Caco-2 (cell line): ENCODE measurements at regions not wholly inside any gene's neighbourhood (a gene's known extent, or its start where the extent isn't known, plus 50 kb on each side); places are given as distances from the start of the nearest gene placed in this dataset.

Experiments used
- BruUV-seq: library from RNA; stranded (reverse); fragments of 400-500 nt; replicated peaks from 2 replicates; lab custom pipeline; 2021; lab: Mats Ljungman, UMichigan
- CTCF ChIA-PET: fragments of 300-600 bp; sonication (Branson Sonifier 250); formaldehyde crosslinking; loops from one replicate; lab custom pipeline; 2022; ENCODE audit warnings: antibody characterized with exemption; lab: Charles Lee
- POLR2A ChIA-PET: fragments of 300-600 bp; sonication (Branson Sonifier 250); formaldehyde crosslinking; loops from one replicate; lab custom pipeline; 2022; ENCODE audit warnings: antibody characterized with exemption; lab: Charles Lee
- DNase-seq, 2 experiments: peaks; one replicate each; pipeline versions ENCODE4 v3.0.0 to v3.0.0-alpha.2; 2020 to 2022
- H3K27me3 ChIP-seq: replicated peaks from 2 replicates; pipeline ENCODE4 v1.6.0; 2011; ENCODE audit warnings: low read length; ENCODE audit not compliant: control insufficient read depth, insufficient read depth
- H3K36me3 ChIP-seq: 2 replicates; pipeline ENCODE4 v1.5.1; 2011; ENCODE audit warnings: low read length; ENCODE audit not compliant: control insufficient read depth, insufficient read depth
- H3K4me1 ChIP-seq: fragments of 250-450 bp; sonication (Bioruptor Pico); 2 replicates; pipeline ENCODE4 v1.5.1; 2020; ENCODE audit warnings: mild to moderate bottlenecking
- H3K4me3 ChIP-seq: 2 replicates; pipeline ENCODE4 v1.5.1; 2011; ENCODE audit warnings: low read depth, mild to moderate bottlenecking, control low read depth, low read length
- H3K9me3 ChIP-seq: fragments of 250-450 bp; sonication (Bioruptor Pico); 2 replicates; pipeline ENCODE4 v1.5.1; 2020; ENCODE audit warnings: mild to moderate bottlenecking, moderate library complexity
- H3K27ac Mint-ChIP-seq: one replicate; pipeline ENCODE4 v1.8.0; 2022; ENCODE audit warnings: mixed read lengths; ENCODE audit not compliant: unreplicated experiment
- H3K27me3 Mint-ChIP-seq: one replicate; pipeline ENCODE4 v1.8.0; 2022; ENCODE audit warnings: mixed read lengths; ENCODE audit not compliant: insufficient read depth, unreplicated experiment
- H3K36me3 Mint-ChIP-seq: one replicate; pipeline ENCODE4 v1.8.0; 2022; ENCODE audit warnings: mild to moderate bottlenecking, mixed read lengths; ENCODE audit not compliant: insufficient read depth, unreplicated experiment
- H3K4me1 Mint-ChIP-seq: one replicate; pipeline ENCODE4 v1.8.0; 2022; ENCODE audit warnings: low read depth, mixed read lengths; ENCODE audit not compliant: unreplicated experiment
- H3K4me3 Mint-ChIP-seq: one replicate; pipeline ENCODE4 v1.8.0; 2022; ENCODE audit warnings: mild to moderate bottlenecking, moderate library complexity, mixed read lengths; ENCODE audit not compliant: unreplicated experiment
- H3K9me3 Mint-ChIP-seq: one replicate; pipeline ENCODE4 v1.8.0; 2022; ENCODE audit warnings: mixed read lengths; ENCODE audit not compliant: unreplicated experiment
- CTCF ChIP-seq, 2 experiments: fragments of 200-600 bp in 1 of 2; IDR thresholded peaks; 1 replicate in 1 of 2; 2 replicates in 1 of 2; pipeline versions ENCODE4 v1.5.1 to v1.8.0; 2011 to 2022; ENCODE audit warnings: antibody characterized with exemption in 1 of 2, control low read depth in 1 of 2, inconsistent platforms in 1 of 2, low read depth in 1 of 2, low read length in 1 of 2, mild to moderate bottlenecking in 1 of 2, moderate library complexity in 1 of 2; ENCODE audit not compliant: insufficient read depth in 1 of 2, severe bottlenecking in 1 of 2, unreplicated experiment in 1 of 2
- intact Hi-C: fragments of 100-400 bp; cut with micrococcal nuclease; formaldehyde crosslinking; loops from one replicate; pipeline ENCODE4 v1.10.0; 2022; ENCODE audit not compliant: unreplicated experiment

- no peaks in the 10 kb centered on the region for H3K4me1 ChIP-seq
- BruUV-seq: no TSS peak
- no peaks in the 10 kb centered on the region for H3K36me3 ChIP-seq
- H3K27me3 ChIP-seq: no peaks in the 10 kb centered on the region
- Mint-ChIP-seq H3K4me3 (no peak overlapping the region), H3K4me1 (no peaks in the 10 kb centered on the region), H3K27ac (no peak overlapping the region), H3K27me3 (no peaks in the 10 kb centered on the region), H3K36me3 (no peaks in the 10 kb centered on the region), H3K9me3 (no peaks in the 10 kb centered on the region)
- DNase-seq: no peak
- intact Hi-C loops: no loop called here
- ChIA-PET CTCF (no interaction called here), POLR2A (no interaction called here)
- H3K9me3 ChIP-seq: no peaks in the 10 kb centered on the region
- no peak overlapping the region for H3K4me3 ChIP-seq
- no peak for TF ChIP-seq CTCF (IDR thresholded peaks at IDR 0.05; ENCODE audit: insufficient read depth in 1 of 2, low read depth in 1 of 2, low read length in 1 of 2, severe bottlenecking in 1 of 2, unreplicated experiment in 1 of 2)
Observed at GRCh38 chr3:109943181-109943580, 605.8 kb upstream of the DPPA4 start.

- no peak for DNase-seq
- intact Hi-C loops: no loop called here
- ChIA-PET CTCF (no interaction called here), POLR2A (no interaction called here)
- no peaks in the 10 kb centered on the region for H3K36me3 ChIP-seq
- no peaks in the 10 kb centered on the region for H3K9me3 ChIP-seq
- no peak for TF ChIP-seq CTCF (IDR thresholded peaks at IDR 0.05; ENCODE audit: insufficient read depth in 1 of 2, low read depth in 1 of 2, low read length in 1 of 2, severe bottlenecking in 1 of 2, unreplicated experiment in 1 of 2)
- no TSS peak for BruUV-seq
- Mint-ChIP-seq H3K27me3 (no peaks in the 10 kb centered on the region), H3K27ac (no peak overlapping the region), H3K4me3 (no peak overlapping the region), H3K9me3 (no peaks in the 10 kb centered on the region), H3K36me3 (no peaks in the 10 kb centered on the region), H3K4me1 (no peaks in the 10 kb centered on the region)
- no peak overlapping the region for H3K4me3 ChIP-seq
- H3K4me1 ChIP-seq: no peaks in the 10 kb centered on the region
- H3K27me3 ChIP-seq: no peaks in the 10 kb centered on the region
Observed at GRCh38 chr3:109944836-109945235, 607.5 kb upstream of the DPPA4 start.

GRCh38 chr3:109952924-109953323, 615.6 kb upstream of the DPPA4 start:
- Histone ChIP-seq H3K36me3 (no peaks in the 10 kb centered on the region), H3K4me3 (no peak overlapping the region), H3K9me3 (no peaks in the 10 kb centered on the region), H3K27me3 (no peaks in the 10 kb centered on the region), H3K4me1 (no peaks in the 10 kb centered on the region)
- DNase-seq: no peak
- no peak overlapping the region for H3K4me3 Mint-ChIP-seq
- BruUV-seq: no TSS peak
- POLR2A ChIA-PET: no interaction called here
- intact Hi-C loops: no loop called here
- CTCF ChIA-PET: no interaction called here
- H3K9me3 Mint-ChIP-seq: no peaks in the 10 kb centered on the region
- H3K27ac Mint-ChIP-seq: no peak overlapping the region
- TF ChIP-seq CTCF (IDR thresholded peaks at IDR 0.05; ENCODE audit: insufficient read depth in 1 of 2, low read depth in 1 of 2, low read length in 1 of 2, severe bottlenecking in 1 of 2, unreplicated experiment in 1 of 2): no peak
- H3K27me3 Mint-ChIP-seq: peaks cover 2% of the 10 kb centered on the region
- H3K36me3 Mint-ChIP-seq: no peaks in the 10 kb centered on the region
- H3K4me1 Mint-ChIP-seq: no peaks in the 10 kb centered on the region
